ENCODE measurements at regions not wholly inside any gene's neighbourhood (a gene's known extent, or its start where the extent isn't known, plus 50 kb on each side); places are given as distances from the start of the nearest gene placed in this dataset.

DNA sequence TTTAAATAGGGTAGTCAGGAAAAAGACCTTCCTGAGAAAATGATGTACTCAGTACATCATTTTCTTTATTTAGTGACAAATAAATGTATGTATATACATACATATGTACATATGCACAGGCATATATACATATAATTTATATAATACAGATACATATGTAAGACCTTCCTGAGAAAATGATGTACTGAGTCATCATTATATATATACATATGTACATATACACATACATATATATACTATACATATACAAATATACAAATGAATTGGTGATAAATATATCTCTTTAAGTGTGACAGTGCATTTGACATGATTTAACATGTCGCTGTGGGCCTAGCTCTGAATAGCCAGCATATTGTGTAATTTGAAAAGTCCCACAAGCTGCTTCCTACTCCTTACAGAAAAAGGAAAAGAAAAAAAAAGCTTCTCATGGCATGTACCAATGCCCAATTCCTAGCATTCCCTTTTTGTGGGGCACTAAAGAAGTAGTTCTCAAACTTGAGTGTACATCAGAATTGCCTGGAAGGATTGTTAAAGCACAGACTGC, 208.1 kb upstream of the UMPS start:
- TF ChIP-seq, protein P1, sequence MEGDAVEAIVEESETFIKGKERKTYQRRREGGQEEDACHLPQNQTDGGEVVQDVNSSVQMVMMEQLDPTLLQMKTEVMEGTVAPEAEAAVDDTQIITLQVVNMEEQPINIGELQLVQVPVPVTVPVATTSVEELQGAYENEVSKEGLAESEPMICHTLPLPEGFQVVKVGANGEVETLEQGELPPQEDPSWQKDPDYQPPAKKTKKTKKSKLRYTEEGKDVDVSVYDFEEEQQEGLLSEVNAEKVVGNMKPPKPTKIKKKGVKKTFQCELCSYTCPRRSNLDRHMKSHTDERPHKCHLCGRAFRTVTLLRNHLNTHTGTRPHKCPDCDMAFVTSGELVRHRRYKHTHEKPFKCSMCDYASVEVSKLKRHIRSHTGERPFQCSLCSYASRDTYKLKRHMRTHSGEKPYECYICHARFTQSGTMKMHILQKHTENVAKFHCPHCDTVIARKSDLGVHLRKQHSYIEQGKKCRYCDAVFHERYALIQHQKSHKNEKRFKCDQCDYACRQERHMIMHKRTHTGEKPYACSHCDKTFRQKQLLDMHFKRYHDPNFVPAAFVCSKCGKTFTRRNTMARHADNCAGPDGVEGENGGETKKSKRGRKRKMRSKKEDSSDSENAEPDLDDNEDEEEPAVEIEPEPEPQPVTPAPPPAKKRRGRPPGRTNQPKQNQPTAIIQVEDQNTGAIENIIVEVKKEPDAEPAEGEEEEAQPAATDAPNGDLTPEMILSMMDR (IDR thresholded peaks at IDR 0.05; ENCODE audit: low read depth, low read length, missing control alignments) = no peak
- no peak for DNase-seq (ENCODE audit: extremely low read depth, low read depth)
- no peak overlapping the region for H3K4me3 ChIP-seq (replicated peaks; ENCODE audit: low read depth, low read length)

DNA sequence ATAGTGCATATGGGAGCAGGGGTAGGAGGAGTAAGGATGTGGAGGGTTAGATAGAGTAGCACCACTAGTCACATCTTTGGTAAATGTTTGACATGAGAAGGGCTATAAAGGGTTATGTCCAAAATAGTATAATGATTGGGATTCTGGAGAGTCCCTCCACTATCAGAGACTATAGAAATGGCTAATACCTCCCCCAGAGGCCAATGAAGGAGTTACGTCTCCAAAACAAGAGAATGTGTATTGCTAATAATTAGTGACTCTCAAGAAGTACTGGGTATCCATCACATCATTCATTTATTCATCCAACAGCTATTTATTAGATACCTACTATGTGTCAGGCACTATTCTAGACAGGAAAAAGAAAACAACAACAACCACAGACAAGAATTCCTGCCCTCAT, 203.7 kb upstream of the UMPS start:
- TF ChIP-seq, protein P1 (IDR thresholded peaks at IDR 0.05; ENCODE audit: low read depth, low read length, missing control alignments) = no peak
- no peak for DNase-seq (ENCODE audit: extremely low read depth, low read depth)
- H3K4me3 ChIP-seq (replicated peaks; ENCODE audit: low read depth, low read length) = no peak overlapping the region

DNA sequence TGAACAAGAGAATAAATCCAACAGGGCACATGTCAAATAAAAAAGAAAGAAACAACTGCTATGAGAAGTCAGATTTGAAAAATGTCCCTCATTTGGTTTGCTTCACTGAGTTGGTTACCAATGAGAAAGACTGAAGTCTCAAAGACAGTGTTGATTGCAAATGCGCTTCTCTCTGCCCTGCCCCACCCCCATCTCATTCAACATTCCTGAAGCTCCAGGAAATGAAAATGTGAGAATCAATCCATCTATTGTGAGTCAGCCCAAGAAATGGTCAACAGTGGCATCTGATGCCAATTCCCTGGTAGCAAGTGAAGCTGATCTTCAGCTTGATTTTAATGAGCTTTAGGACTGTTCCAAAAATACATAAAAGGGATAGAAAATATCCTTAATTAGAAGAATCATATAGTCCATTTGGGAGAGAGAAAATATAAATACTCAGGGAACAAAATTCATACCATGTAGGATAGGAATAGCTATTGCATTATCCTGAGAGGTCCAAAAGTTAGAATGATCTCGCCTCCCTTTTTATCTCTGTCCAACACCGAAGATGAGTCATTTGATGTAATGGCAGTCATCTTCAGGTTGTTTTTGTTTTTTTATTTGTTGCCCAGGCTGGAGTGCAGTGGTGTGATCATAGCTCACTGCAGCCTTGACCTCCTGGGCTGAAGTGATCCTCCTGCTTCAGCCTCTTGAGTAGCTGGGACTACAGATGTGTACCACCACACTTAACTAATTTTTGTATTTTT, 200.3 kb upstream of the UMPS start:
- no peak for DNase-seq (ENCODE audit: extremely low read depth, low read depth)
- TF ChIP-seq, protein P1 (IDR thresholded peaks at IDR 0.05; ENCODE audit: low read depth, low read length, missing control alignments) = no peak
- no peak overlapping the region for H3K4me3 ChIP-seq (replicated peaks; ENCODE audit: low read depth, low read length)

DNA sequence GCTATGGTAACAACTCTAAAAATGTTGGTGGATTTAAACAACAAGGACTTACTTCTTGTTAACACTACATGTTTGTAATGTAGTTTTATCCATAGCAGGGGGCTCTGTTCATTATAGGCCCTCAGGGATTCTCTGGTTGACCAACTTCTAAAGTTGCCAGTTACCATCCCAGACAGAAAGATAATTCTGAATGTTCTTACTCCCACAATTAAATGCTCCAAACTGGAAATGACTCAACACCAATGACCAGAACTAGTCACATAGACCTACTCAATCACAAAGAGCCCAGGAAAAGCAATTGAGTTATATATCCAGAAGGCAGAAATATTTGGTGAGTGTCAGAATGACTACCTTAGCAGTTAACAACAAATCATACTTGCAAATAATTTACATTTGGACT, 199.3 kb upstream of the UMPS start:
- DNase-seq (ENCODE audit: extremely low read depth, low read depth) = no peak
- TF ChIP-seq, protein P1 (IDR thresholded peaks at IDR 0.05; ENCODE audit: low read depth, low read length, missing control alignments) = no peak
- H3K4me3 ChIP-seq (replicated peaks; ENCODE audit: low read depth, low read length) = no peak overlapping the region

DNA sequence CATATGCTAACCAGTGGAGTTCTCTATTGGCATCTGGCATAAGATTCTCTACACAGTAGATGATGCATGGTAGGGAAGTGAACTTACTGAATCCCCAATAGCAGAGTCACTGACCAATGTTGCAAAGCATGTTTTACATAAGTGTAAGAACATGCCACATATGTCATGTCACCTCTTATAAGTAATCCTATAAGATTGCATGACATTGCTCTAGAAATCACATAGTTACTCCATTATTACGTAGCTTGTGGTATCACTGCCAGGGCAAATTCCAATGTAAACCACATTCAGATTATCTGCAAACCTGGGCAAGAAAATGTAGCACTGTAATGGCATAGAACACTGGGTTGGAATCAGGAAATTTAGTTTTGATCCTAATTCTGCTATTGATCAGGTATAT, 198.2 kb upstream of the UMPS start:
- no peak for DNase-seq (ENCODE audit: extremely low read depth, low read depth)
- TF ChIP-seq, protein P1 (IDR thresholded peaks at IDR 0.05; ENCODE audit: low read depth, low read length, missing control alignments) = no peak
- H3K4me3 ChIP-seq (replicated peaks; ENCODE audit: low read depth, low read length) = no peak overlapping the region

DNA sequence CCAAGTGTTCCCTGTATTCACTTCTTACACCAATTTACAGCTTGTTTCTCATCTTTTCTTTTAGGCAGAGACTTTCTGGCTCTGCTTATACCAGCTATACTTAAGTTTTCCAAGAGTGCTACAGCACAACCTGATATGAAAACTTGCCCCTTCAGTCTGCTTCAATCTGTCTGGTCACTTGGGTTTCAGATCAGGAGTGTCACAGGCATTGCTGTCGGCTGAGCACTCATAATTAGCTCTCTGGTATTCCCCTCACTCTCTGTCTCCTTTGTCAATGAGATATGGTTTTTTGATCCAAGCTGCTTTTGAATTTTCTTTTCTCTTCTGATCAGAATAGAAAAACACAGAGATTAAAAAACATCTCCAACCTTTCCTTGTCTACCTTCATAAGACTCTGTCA, 194.9 kb upstream of the UMPS start:
- TF ChIP-seq, protein P1 (IDR thresholded peaks at IDR 0.05; ENCODE audit: low read depth, low read length, missing control alignments) = no peak
- no peak overlapping the region for H3K4me3 ChIP-seq (replicated peaks; ENCODE audit: low read depth, low read length)
- no peak for DNase-seq (ENCODE audit: extremely low read depth, low read depth)

Data from HFF-Myc (cell line).